MM.1S (cell line): ENCODE measurements at regions not wholly inside any gene's neighbourhood (a gene's known extent, or its start where the extent isn't known, plus 50 kb on each side); places are given as distances from the start of the nearest gene placed in this dataset.
A peak's percentile ranks its signal among the peaks of the same experiment; 100 is the strongest.
"Not testable (repeated sequence)": the region's sequence is repeated elsewhere in the genome, so short reads cannot be mapped to it uniquely, and the experiment has no call there.

Experiments
- DNase-seq: peaks from one replicate; pipeline ENCODE4 v3.0.0-alpha.2; 2015
- H2AFZ ChIP-seq: fragments of 300-600 bp; sonication (generic); 2 replicates; pipeline ENCODE4 v1.6.0; 2016; ENCODE audit warnings: antibody characterized with exemption, low read length
- H3F3A ChIP-seq: fragments of 300-600 bp; sonication (generic); 2 replicates; pipeline ENCODE4 v1.6.1; 2016; ENCODE audit warnings: mild to moderate bottlenecking, antibody characterized with exemption, low read length, moderate library complexity, mixed read lengths; ENCODE audit not compliant: insufficient read depth
- H3K27ac ChIP-seq: fragments of 300-600 bp; sonication (generic); 2 replicates; pipeline ENCODE4 v1.5.1; 2016; ENCODE audit warnings: mild to moderate bottlenecking, low read length
- H3K27me3 ChIP-seq: fragments of 300-600 bp; sonication (generic); replicated peaks from 2 replicates; pipeline ENCODE4 v1.6.0; 2016; ENCODE audit warnings: low read length; ENCODE audit not compliant: insufficient read depth
- H3K36me3 ChIP-seq: fragments of 300-600 bp; sonication (generic); replicated peaks from 2 replicates; pipeline ENCODE4 v1.6.1; 2016; ENCODE audit warnings: mild to moderate bottlenecking, low read length, mixed read lengths; ENCODE audit not compliant: insufficient read depth
- H3K4me1 ChIP-seq: fragments of 300-600 bp; sonication (generic); 2 replicates; pipeline ENCODE4 v1.6.1; 2016; ENCODE audit warnings: low read length, mixed read lengths
- H3K4me2 ChIP-seq: fragments of 300-600 bp; sonication (generic); 2 replicates; pipeline ENCODE4 v1.6.0; 2016; ENCODE audit warnings: low read depth, low read length
- H3K4me3 ChIP-seq: fragments of 300-600 bp; sonication (generic); 2 replicates; pipeline ENCODE4 v1.5.1; 2016; ENCODE audit warnings: low read length, mixed read lengths
- H3K79me2 ChIP-seq: fragments of 300-600 bp; sonication (generic); 2 replicates; pipeline ENCODE4 v1.6.1; 2016; ENCODE audit warnings: mixed run types, low read length, mixed read lengths
- H3K9ac ChIP-seq: fragments of 300-600 bp; sonication (generic); 2 replicates; pipeline ENCODE4 v1.6.1; 2016; ENCODE audit warnings: low read length, mixed read lengths
- H3K9me2 ChIP-seq: fragments of 300-600 bp; sonication (generic); replicated peaks from 2 replicates; pipeline ENCODE4 v1.6.1; 2016; ENCODE audit warnings: mild to moderate bottlenecking, low read length, mixed read lengths; ENCODE audit not compliant: insufficient read depth
- H3K9me3 ChIP-seq: fragments of 300-600 bp; sonication (generic); replicated peaks from 2 replicates; pipeline ENCODE4 v1.6.1; 2016; ENCODE audit warnings: mild to moderate bottlenecking, low read length, mixed read lengths; ENCODE audit not compliant: insufficient read depth
- H4K20me1 ChIP-seq: fragments of 300-600 bp; sonication (generic); 2 replicates; pipeline ENCODE4 v1.6.1; 2016; ENCODE audit warnings: mild to moderate bottlenecking, low read length, moderate library complexity, mixed read lengths; ENCODE audit not compliant: insufficient read depth
- CTCF ChIP-seq: fragments of 300-600 bp; sonication (generic); IDR thresholded peaks from 2 replicates; pipeline ENCODE4 v1.5.1; 2016; ENCODE audit warnings: antibody characterized with exemption, low read length, mixed read lengths
- EZH2 ChIP-seq: fragments of 300-600 bp; sonication (generic); optimal IDR thresholded peaks from 2 replicates; pipeline ENCODE3; 2017; ENCODE audit warnings: low read depth, mild to moderate bottlenecking, antibody characterized with exemption, low read length, mixed read lengths
- EZH2phosphoT487 ChIP-seq: fragments of 300-600 bp; sonication (generic); IDR thresholded peaks from 2 replicates; pipeline ENCODE4 v1.6.1; 2018; ENCODE audit warnings: antibody characterized with exemption, low read length

GRCh38 chr9:99666571-99666970 lies 155.1 kb upstream of the NR4A3 start:
- Histone ChIP-seq H3K9ac (no peak overlapping the region), H3K4me1 (no peaks in the 10 kb centered on the region), H3K9me2 (no peaks in the 10 kb centered on the region), H3K79me2 (no peaks in the 10 kb centered on the region), H3K4me3 (no peak overlapping the region), H4K20me1 (no peaks in the 10 kb centered on the region), H3K36me3 (no peaks in the 10 kb centered on the region), H3F3A (no peaks in the 10 kb centered on the region), H3K4me2 (no peak overlapping the region), H3K27me3 (no peaks in the 10 kb centered on the region), H2AFZ (no peak overlapping the region), H3K9me3 (no peaks in the 10 kb centered on the region), H3K27ac (no peak overlapping the region)
- peak; percentile 73 for DNase-seq
- TF ChIP-seq CTCF: no peak
- no peak for TF ChIP-seq EZH2phosphoT487
- no peak for TF ChIP-seq EZH2

GRCh38 chr9:99670886-99671285 lies 150.8 kb upstream of the NR4A3 start:
- H2AFZ ChIP-seq, H3F3A ChIP-seq, H3K36me3 ChIP-seq, H3K9ac ChIP-seq, H3K4me3 ChIP-seq, H3K27ac ChIP-seq, H3K4me1 ChIP-seq, H3K9me3 ChIP-seq, H3K79me2 ChIP-seq, H3K27me3 ChIP-seq, H4K20me1 ChIP-seq, H3K9me2 ChIP-seq, H3K4me2 ChIP-seq, DNase-seq: not testable (repeated sequence)

- H2AFZ ChIP-seq: no peak overlapping the region
Observed at GRCh38 chr9:99677281-99677680, 144.4 kb upstream of the NR4A3 start.

GRCh38 chr9:99678566-99678965 lies 143.1 kb upstream of the NR4A3 start:
- Histone ChIP-seq H3K9ac (no peak overlapping the region), H3K79me2 (no peaks in the 10 kb centered on the region), H3K9me3 (no peaks in the 10 kb centered on the region), H3K27ac (no peak overlapping the region), H2AFZ (no peak overlapping the region), H3K36me3 (no peaks in the 10 kb centered on the region), H3K4me2 (no peak overlapping the region), H3K27me3 (no peaks in the 10 kb centered on the region), H3K4me3 (no peak overlapping the region), H4K20me1 (no peaks in the 10 kb centered on the region), H3K9me2 (no peaks in the 10 kb centered on the region), H3K4me1 (no peaks in the 10 kb centered on the region), H3F3A (no peaks in the 10 kb centered on the region)
- TF ChIP-seq EZH2 (no peak), EZH2phosphoT487 (no peak), CTCF (no peak)
- DNase-seq: no peak

More at GRCh38 chr9:99677281-99677680, 144.4 kb upstream of the NR4A3 start:
- Histone ChIP-seq H3K9me2 (no peaks in the 10 kb centered on the region), H3K4me3 (no peak overlapping the region), H4K20me1 (no peaks in the 10 kb centered on the region), H3F3A (no peaks in the 10 kb centered on the region), H3K4me2 (no peak overlapping the region), H3K4me1 (no peaks in the 10 kb centered on the region), H3K27ac (no peak overlapping the region), H3K9ac (no peak overlapping the region), H3K9me3 (no peaks in the 10 kb centered on the region), H3K79me2 (no peaks in the 10 kb centered on the region), H3K36me3 (no peaks in the 10 kb centered on the region), H3K27me3 (no peaks in the 10 kb centered on the region)
- DNase-seq: no peak
- no peak for TF ChIP-seq EZH2
- no peak for TF ChIP-seq CTCF
- no peak for TF ChIP-seq EZH2phosphoT487
